HK-2 (cell line): ENCODE measurements at regions not wholly inside any gene's neighbourhood (a gene's known extent, or its start where the extent isn't known, plus 50 kb on each side); places are given as distances from the start of the nearest gene placed in this dataset.
"Not testable (repeated sequence)": the region's sequence is repeated elsewhere in the genome, so short reads cannot be mapped to it uniquely, and the experiment has no call there.

Experiments used
- DNase-seq: peaks from one replicate; pipeline ENCODE4 v3.0.0-alpha.2; 2018; ENCODE audit not compliant: unreplicated experiment

DNA sequence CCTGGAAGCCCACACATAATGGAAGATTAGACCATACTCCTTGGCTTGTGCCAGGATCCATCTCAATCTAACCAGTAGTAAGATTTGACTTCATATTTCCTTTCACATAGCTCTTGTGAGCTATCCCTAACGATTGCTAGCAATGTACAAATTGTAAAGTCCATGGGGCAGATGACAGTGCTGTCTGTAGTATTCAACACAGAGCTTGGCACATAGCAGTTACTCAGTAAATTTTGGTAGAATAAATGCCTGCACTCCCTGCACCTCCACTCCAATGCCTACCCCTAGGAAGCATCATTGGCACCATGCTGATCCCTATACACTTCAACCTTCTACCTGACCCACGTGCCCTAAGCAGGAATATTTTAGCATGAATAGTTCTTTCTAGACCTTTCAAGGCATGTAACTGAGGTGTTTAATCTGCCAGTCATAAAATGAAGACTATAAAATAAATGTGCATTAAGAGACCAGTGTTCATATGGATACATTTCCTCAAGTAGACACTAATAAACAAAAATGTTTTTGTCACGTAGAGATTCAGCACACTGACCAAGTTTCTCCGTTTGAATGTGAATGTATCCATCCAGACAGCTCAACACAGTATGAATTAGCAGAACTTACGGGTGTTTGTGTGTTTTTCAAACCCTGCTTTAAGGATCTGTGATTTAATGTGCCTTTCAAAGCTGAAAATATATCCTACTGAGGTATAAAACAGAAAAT, 98.8 kb downstream of the BMP4 start:
- no peak for DNase-seq

- DNase-seq: no peak
These were observed 101.1 kb downstream of the BMP4 start for GRCh38 chr14:53855574-53855973.

GRCh38 chr14:53855127-53855526, 101.5 kb downstream of the BMP4 start:
- no peak for DNase-seq

DNA sequence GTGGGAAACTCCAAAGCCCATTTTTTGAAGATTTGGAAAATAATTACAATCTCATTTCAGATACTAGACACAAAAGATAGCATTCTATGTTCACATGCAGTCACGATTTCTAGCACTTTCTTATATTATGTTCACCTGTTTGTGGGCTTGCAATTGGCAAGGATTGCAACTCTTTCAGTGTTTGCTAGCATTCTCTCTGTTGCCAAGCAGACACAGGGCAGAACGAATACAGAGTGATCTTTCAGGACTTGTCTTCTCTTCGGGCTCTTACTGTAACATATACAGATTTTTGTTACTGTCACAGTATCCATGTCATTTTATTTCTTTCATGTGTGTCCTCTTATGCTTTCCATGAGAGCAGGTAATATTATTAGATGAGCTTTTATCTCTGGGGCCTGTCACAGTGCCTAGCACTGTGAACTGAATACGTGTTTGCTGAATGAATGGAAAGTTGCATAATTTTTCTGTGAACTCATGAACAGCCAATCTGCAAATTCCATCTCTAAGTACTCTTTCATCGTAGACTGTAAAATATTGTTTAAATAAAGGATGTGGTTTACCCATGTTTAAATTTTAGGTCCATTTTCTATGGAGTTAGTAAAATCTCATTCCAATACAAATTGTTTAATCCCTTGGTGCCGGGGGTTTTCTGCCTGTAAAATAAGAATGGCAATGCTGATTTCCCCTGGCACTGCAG, 105.1 kb downstream of the BMP4 start:
- DNase-seq: no peak

GRCh38 chr14:53850714-53851296, 105.8 kb downstream of the BMP4 start:
- DNase-seq: no peak

DNA sequence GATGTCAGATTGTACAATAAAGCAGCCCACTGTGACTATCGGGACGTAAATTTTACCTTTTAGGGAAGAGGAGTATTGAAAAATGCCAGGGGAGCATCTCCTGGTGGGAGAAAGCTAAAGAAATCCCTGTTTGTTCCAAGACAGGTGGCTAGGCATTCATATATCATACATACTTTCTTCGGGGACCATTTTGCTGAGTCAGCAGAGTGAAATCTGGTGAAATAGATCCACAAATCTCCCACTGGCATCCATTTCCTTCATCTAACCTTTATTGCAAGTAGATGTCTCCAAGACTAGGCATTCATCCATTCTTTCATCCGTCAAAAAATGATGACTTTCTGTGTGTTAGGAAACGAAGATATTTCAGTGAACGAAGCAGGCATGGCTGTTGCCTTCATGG, 107.1 kb downstream of the BMP4 start:
- DNase-seq: no peak

- DNase-seq: no peak
These were observed 107.8 kb downstream of the BMP4 start for GRCh38 chr14:53848854-53849253.

DNA sequence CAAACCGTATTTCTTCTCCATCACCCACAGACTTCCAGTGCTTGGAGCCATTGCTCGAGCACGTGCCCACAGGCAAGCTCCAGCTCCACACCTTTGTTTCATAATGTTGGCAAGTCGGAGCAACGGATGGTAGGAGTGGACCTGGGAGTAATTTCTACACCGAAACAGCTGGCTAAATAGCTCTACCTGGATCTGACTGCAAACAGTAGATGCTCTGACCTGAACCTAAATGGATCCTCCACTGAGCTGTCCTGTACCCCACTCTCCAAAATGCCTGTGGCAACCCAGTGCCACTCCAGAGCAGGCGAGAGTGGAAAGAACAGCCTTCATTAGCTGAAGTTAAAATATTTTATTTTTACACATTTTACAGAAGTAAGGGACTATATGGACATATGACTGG, 108.7 kb downstream of the BMP4 start:
- DNase-seq: no peak

DNA sequence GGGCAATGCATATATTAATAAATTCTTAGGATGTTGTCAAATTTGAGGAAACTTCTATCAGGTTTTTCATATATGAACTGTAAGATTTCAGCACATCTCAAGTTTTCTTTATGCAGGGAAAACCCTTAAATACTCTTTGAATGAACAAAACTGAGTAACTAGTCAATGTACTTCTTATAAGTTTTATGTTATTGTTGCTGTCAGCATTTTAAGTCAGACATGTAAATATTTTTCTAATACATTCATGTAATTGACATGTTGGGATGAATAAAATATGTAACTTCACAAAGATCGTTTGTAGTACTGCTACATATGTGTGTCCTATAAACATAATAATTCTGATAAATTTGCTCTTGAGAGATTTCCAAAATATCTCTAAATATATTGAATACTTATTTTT, 109.6 kb downstream of the BMP4 start:
- DNase-seq: no peak

DNA sequence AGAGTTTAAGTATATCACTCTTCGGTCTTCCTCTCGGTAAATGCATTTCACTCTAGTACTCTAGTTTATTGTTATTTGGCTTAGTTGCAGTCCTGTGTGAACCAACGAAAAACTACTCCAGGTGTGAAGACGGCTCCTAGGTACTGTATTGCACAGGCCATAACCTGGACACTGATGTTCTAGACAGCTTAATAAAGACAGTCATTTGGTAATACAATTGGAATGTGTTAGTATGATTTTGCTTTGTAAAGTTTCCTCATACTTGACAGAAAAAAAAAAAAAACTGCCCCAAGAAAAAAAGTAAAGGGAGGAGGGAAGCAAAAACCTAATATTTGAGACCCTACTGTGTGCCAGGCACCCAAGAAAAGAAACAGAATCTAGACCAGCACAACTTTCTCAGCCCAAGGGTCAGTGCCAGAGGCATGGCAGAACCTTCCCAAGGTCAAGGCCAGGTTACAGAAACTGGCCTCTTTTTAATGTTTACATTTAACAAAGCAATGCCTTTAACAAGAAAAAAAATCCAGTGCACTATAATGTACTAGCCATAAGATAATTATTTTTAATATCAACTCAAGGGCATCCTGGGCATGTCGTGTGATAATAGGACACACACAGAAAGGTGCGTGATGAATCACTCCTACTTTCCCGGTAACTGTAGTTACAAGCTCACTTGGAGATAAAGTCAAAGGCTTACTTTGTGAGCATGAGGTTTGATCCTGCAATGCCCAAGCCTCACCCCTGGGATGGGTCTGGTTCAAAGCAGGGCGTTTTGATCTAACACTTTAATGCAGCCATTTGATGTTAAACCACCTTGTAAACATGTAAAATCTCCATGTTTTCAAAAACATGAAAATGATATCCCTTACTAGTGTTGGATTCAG, 110.6 kb downstream of the BMP4 start:
- DNase-seq: no peak

DNA sequence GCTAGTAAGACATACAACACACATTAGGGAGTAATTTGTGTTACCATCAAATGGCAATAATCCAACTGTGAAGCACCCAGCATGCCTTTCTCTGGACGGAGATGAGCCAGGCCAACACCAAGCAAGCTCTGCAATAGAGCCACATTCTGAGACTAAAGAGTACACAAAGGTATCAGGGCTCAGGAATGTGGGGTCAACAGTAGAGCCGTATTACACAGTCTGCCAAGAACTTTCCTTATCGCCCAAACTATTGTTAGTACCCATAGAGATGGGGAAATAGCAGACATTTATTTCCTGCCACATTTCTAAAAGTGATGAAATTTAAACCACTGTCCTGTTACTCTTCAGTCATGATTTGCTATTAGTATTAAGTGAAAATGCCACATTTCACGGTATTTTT, 113.7 kb downstream of the BMP4 start:
- no peak for DNase-seq

DNA sequence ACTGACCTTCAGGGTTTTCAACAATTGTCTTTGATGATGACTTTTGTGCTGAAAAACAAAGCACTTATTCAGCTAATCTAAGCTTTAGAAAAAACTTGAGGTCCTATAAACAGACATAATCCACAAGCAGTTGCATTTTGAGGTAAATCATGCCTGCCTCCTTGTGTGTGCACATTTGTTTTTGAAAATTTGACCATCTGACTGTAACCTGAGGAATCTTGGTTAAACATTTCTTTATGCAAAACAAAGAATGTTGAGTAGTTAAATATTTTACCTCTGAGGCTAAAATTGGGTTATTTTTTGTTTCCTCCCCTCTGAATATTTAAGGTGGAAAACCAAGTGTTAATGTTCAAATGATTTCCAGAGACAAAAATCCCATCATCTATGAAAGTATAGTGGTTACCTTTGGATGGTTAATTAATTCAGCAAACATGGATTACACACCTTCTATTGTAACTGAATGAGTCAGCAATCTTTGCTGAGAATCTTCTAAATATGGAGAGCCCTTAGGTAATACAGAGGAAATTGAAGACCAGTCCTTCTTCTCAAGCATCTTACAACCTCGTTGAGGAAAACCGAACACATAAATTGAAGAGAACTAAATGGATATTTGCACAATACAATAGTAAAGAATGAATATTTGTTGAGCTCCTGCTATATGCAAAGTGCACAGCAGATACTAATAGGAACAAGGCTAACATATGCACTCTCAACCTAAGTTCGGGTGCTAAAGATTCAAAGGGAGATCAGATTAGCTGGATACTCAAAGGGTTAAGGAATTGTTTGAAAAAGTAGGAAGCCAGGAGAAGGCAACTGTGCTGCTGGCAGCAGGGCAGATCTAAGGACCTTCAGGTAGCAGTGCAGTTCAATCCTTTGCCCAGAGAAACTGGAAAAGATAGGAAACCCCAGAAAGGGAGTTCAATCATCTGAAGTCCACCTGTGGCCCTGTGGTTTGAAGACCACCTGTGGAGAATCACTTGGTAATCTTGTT, 115.2 kb downstream of the BMP4 start:
- no peak for DNase-seq

DNA sequence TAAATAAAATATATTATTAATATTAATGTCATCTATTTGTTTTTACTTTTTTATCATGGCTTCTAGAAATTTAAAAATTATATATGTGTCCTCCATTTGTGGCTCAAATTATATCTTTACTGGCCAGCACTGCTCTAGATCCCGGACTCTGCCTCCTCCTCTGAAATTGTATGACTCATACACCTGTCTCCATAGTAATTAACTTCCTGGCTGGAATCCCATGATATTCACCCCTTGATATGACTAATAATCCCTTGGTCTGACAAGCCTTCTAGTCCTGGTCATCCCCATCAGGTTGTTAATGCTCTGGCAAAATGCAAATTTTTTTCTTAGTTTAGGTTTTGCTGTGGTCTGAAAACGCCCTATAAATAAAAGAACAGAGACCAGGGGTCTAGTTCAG, 116.2 kb downstream of the BMP4 start:
- no peak for DNase-seq

- DNase-seq: no peak
These were observed 118.3 kb downstream of the BMP4 start for GRCh38 chr14:53838374-53838773.

DNA sequence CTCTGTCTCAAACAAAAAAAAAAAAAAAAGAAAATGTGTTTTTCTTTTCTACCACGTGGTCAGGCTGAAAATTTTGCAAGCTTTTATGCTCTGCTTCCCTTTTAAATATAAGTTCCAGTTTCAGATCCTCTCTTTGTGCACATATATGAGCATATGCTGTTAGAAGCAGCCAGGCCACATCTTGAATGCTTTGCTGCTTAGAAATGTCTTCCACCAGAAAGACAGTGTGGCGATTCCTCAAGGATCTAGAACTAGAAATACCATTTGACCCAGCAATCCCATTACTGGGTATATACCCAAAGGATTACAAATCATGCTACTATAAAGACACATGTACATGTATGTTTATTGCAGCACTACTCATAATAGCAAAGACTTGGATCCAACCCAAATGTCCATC, 119.0 kb downstream of the BMP4 start:
- DNase-seq: not testable (repeated sequence)

GRCh38 chr14:53836551-53836950, 120.1 kb downstream of the BMP4 start:
- DNase-seq: no peak

DNA sequence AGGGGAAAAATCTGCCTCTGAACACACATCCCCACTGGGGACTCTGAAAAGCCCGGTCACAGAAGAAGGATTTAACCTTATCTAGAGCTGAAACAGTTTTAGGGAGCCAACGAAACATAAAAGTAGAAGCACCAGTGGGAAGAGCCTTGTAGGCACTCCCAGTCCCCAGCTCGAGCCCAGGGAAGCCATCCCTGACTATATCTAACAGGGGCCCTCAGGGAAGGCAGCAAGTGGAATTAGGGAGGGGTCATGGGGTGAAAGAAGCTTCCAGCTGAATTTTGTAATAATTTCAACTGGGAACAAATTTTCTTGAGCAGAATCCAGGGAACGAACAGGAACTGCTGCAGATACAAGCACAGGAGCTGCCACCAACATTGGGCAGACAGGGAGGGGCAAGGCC, 127.8 kb downstream of the BMP4 start:
- DNase-seq: no peak

DNA sequence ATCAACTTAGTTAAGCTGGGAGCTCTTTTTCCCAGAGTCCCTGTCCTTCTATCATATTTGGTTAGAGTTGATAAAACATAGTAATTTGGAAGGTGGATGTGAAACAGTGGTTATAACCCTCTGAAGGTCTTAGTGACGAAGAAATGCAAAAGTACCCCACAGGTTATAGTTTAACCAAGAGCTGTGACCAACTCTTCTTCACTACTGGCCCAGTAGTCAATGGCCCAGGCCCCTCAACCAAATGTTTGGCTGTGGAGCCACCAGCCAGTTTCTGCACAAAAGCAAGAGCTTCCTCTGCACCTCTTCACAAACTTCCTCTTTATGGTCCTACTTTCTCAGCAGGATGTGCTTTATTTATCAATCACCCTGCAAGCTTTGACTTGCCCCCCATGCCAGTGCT, 132.6 kb downstream of the BMP4 start:
- no peak for DNase-seq

DNA sequence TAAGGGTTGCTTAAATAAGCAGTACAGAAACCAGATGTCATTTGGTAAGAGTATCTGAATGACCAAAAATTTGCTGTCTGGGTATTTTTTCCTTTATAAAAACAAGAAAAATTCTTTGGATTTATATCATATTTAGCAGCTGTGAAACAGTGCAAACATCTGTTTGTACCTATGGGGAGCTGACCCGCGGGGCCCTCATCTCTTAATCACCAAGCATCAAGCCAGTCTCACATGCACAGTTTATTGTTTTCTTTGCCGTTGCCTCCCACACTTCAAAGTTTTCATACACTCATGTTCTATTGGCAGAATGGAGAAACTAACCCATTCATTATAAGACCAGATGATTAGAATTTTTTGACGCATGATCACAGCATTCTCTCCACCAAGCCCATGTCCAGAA, 142.2 kb downstream of the BMP4 start:
- no peak for DNase-seq

- no peak for DNase-seq
These were observed 146.4 kb downstream of the BMP4 start for GRCh38 chr14:53810221-53810620.

DNA sequence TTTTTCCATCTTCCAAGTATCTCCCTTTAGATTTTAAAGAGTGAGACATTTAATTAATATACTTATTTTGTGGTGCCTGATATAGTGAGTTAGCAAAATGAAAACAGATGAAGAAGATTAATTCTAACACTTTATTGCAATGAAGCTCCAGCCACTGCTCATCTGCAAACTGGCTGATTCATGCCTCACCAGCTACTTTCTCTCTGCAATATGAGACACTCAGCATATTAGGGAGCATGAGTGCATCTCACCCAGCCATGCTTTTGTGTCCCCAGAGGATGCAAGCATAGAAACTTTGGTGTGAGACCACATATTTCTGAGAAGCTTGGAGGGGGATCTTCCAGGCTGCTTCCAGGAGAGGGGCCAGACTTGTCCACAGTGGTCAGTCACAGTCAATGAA, 148.6 kb downstream of the BMP4 start:
- DNase-seq: no peak
